NCI-H1105 (cell line): ENCODE measurements at regions not wholly inside any gene's neighbourhood (a gene's known extent, or its start where the extent isn't known, plus 50 kb on each side); places are given as distances from the start of the nearest gene placed in this dataset.

Experiments used
- DNase-seq: peaks from one replicate; lab custom pipeline; 2025; lab: John Stamatoyannopoulos, UW

GRCh38 chr2:23238011-23238657 lies 146.8 kb upstream of the KLHL29 start:
- no peak for DNase-seq

- no peak for DNase-seq
Measured at GRCh38 chr2:23239374-23239773, 145.6 kb upstream of the KLHL29 start.

GRCh38 chr2:23241121-23241520 lies 143.9 kb upstream of the KLHL29 start:
- DNase-seq: no peak

- DNase-seq: no peak
Measured at GRCh38 chr2:23241611-23242245, 143.3 kb upstream of the KLHL29 start.

- DNase-seq: no peak
Measured at GRCh38 chr2:23243073-23243659, 141.8 kb upstream of the KLHL29 start.

GRCh38 chr2:23244617-23245016 lies 140.4 kb upstream of the KLHL29 start:
- no peak for DNase-seq

GRCh38 chr2:23246992-23247683 lies 137.8 kb upstream of the KLHL29 start:
- DNase-seq: no peak

GRCh38 chr2:23248667-23249066 lies 136.3 kb upstream of the KLHL29 start:
- DNase-seq: no peak

GRCh38 chr2:23249348-23249747 lies 135.6 kb upstream of the KLHL29 start:
- DNase-seq: no peak

GRCh38 chr2:23250371-23250770 lies 134.6 kb upstream of the KLHL29 start:
- DNase-seq: no peak

- DNase-seq: no peak
Measured at GRCh38 chr2:23256643-23257042, 128.3 kb upstream of the KLHL29 start.

- DNase-seq: no peak
Measured at GRCh38 chr2:23260621-23261020, 124.4 kb upstream of the KLHL29 start.

GRCh38 chr2:23268467-23269263 lies 116.3 kb upstream of the KLHL29 start:
- DNase-seq: no peak

- no peak for DNase-seq
Measured at GRCh38 chr2:23269747-23270146, 115.2 kb upstream of the KLHL29 start.

GRCh38 chr2:23270810-23271209 lies 114.2 kb upstream of the KLHL29 start:
- no peak for DNase-seq

GRCh38 chr2:23271230-23271629 lies 113.7 kb upstream of the KLHL29 start:
- no peak for DNase-seq

- no peak for DNase-seq
Measured at GRCh38 chr2:23273786-23274185, 111.2 kb upstream of the KLHL29 start.

GRCh38 chr2:23280401-23280800 lies 104.6 kb upstream of the KLHL29 start:
- no peak for DNase-seq

- no peak for DNase-seq
Measured at GRCh38 chr2:23283653-23284052, 101.3 kb upstream of the KLHL29 start.

GRCh38 chr2:23285091-23285800 lies 99.7 kb upstream of the KLHL29 start:
- no peak for DNase-seq

GRCh38 chr2:23286031-23286757 lies 98.8 kb upstream of the KLHL29 start:
- DNase-seq: no peak
